H1 (cell line): ENCODE measurements at regions not wholly inside any gene's neighbourhood (a gene's known extent, or its start where the extent isn't known, plus 50 kb on each side); places are given as distances from the start of the nearest gene placed in this dataset.

ENCODE experiments used
- CTCF ChIA-PET: fragments of 300-600 bp; sonication (Branson Sonifier 250); formaldehyde crosslinking; loops from one replicate; lab custom pipeline; 2021; ENCODE audit not compliant: partially characterized antibody; lab: Charles Lee
- POLR2A ChIA-PET: fragments of 300-600 bp; sonication (Branson Sonifier 250); formaldehyde crosslinking; loops from one replicate; lab custom pipeline; 2021; ENCODE audit warnings: inconsistent platforms; ENCODE audit not compliant: partially characterized antibody; lab: Charles Lee
- DNase-seq, 2 experiments: peaks; one replicate each; pipeline versions ENCODE4 v3.0.0 to v3.0.0-alpha.2; 2010 to 2022; ENCODE audit warnings: low spot score in 2 of 2, low read depth in 1 of 2, mixed read lengths in 1 of 2
- FAIRE-seq: peaks from 2 replicates; lab custom pipeline; 2011; peaks lifted over from hg19 to GRCh38; lab: Jason Lieb, UNC
- H2AFZ ChIP-seq: 2 replicates; pipeline ENCODE4 v1.8.1; 2012; ENCODE audit warnings: low read length, inconsistent platforms
- H2AK5ac ChIP-seq: 2 replicates; pipeline ENCODE4 v1.6.1; 2013; ENCODE audit warnings: low read depth, low read length
- H2BK120ac ChIP-seq: replicated peaks from 2 replicates; pipeline ENCODE3; 2013; ENCODE audit warnings: low read depth, low read length, inconsistent platforms
- H2BK12ac ChIP-seq: 2 replicates; pipeline ENCODE4 v1.6.1; 2013; ENCODE audit warnings: low read depth, low read length
- H2BK15ac ChIP-seq: 2 replicates; pipeline ENCODE4 v1.6.1; 2013; ENCODE audit warnings: low read length
- H2BK20ac ChIP-seq: 2 replicates; pipeline ENCODE4 v1.6.1; 2013; ENCODE audit warnings: low read length
- H2BK5ac ChIP-seq: 2 replicates; pipeline ENCODE4 v1.6.1; 2013; ENCODE audit warnings: low read depth, low read length
- H3K14ac ChIP-seq: 2 replicates; pipeline ENCODE4 v1.6.1; 2013; ENCODE audit warnings: inconsistent platforms; ENCODE audit not compliant: insufficient read length
- H3K18ac ChIP-seq: 2 replicates; pipeline ENCODE4 v1.6.1; 2013; ENCODE audit warnings: low read length; ENCODE audit errors: extremely low read depth
- H3K23ac ChIP-seq: 2 replicates; pipeline ENCODE4 v1.6.1; 2013; ENCODE audit warnings: inconsistent platforms; ENCODE audit not compliant: insufficient read length
- H3K23me2 ChIP-seq: 2 replicates; pipeline ENCODE4 v1.6.1; 2013; ENCODE audit warnings: low read depth, low read length
- H3K27ac ChIP-seq: 2 replicates; pipeline ENCODE4 v1.6.1; 2011; ENCODE audit warnings: low read depth, low read length, inconsistent platforms
- H3K27me3 ChIP-seq, 4 experiments: replicated peaks in 1 of 4; 1 replicate in 1 of 4; 2 replicates in 3 of 4; pipeline versions ENCODE4 v1.6.1 to v1.8.1; 2011 to 2013; ENCODE audit warnings: low read length in 3 of 4, mild to moderate bottlenecking in 3 of 4, inconsistent platforms in 2 of 4, mixed read lengths in 2 of 4, moderate library complexity in 1 of 4; ENCODE audit not compliant: control insufficient read depth in 3 of 4, insufficient read depth in 3 of 4; ENCODE audit errors: extremely low read depth in 1 of 4
- H3K36me3 ChIP-seq, 4 experiments: 2 replicates each; pipeline versions ENCODE4 v1.6.1 to v1.8.1; 2011 to 2013; ENCODE audit warnings: mild to moderate bottlenecking in 4 of 4, low read length in 3 of 4, moderate library complexity in 2 of 4, control low read depth in 1 of 4, inconsistent platforms in 1 of 4; ENCODE audit not compliant: insufficient read depth in 4 of 4, control insufficient read depth in 2 of 4
- H3K4ac ChIP-seq: replicated peaks from 2 replicates; pipeline ENCODE3; 2013; ENCODE audit warnings: low read length, low read depth, mixed read lengths, inconsistent platforms; ENCODE audit not compliant: insufficient read length
- H3K4me1 ChIP-seq, 4 experiments: replicated peaks in 1 of 4; 1 replicate in 1 of 4; 2 replicates in 3 of 4; pipeline versions ENCODE4 v1.6.1 to v1.8.1; 2011 to 2013; ENCODE audit warnings: low read length in 3 of 4, inconsistent platforms in 2 of 4, mixed read lengths in 1 of 4; ENCODE audit not compliant: insufficient read depth in 4 of 4, control insufficient read depth in 3 of 4
- H3K4me2 ChIP-seq, 2 experiments: 2 replicates each; pipeline versions ENCODE4 v1.6.1 to v1.8.1; 2011 to 2013; ENCODE audit warnings: low read depth in 2 of 2, low read length in 2 of 2, control low read depth in 1 of 2, inconsistent platforms in 1 of 2, mild to moderate bottlenecking in 1 of 2; ENCODE audit not compliant: insufficient read depth in 1 of 2
- H3K4me3 ChIP-seq, 4 experiments: fragments of 200-600, 300-600 bp in 1 of 4; sonication (generic), shearing (Covaris generic), sonication (Bioruptor Twin) in 1 of 4; 2 replicates each; pipeline versions ENCODE4 v1.5.1 to v1.8.1; 2011 to 2016; ENCODE audit warnings: low read length in 4 of 4, low read depth in 3 of 4, control low read depth in 2 of 4, inconsistent platforms in 2 of 4, mild to moderate bottlenecking in 2 of 4, mixed read lengths in 1 of 4, moderate library complexity in 1 of 4; ENCODE audit not compliant: insufficient read depth in 2 of 4; ENCODE audit errors: extremely low read depth in 1 of 4
- H3K56ac ChIP-seq: replicated peaks from 2 replicates; pipeline ENCODE3; 2013; ENCODE audit warnings: low read depth, mild to moderate bottlenecking, mixed read lengths, low read length, inconsistent platforms; ENCODE audit not compliant: insufficient read length
- H3K79me1 ChIP-seq: 2 replicates; pipeline ENCODE4 v1.6.1; 2013; ENCODE audit warnings: low read depth, low read length, control low read depth
- H3K79me2 ChIP-seq, 2 experiments: 2 replicates each; pipeline versions ENCODE4 v1.6.1 to v1.8.1; 2012 to 2013; ENCODE audit warnings: low read length in 2 of 2, mild to moderate bottlenecking in 2 of 2, inconsistent platforms in 1 of 2; ENCODE audit not compliant: insufficient read depth in 2 of 2, control insufficient read depth in 1 of 2
- H3K9ac ChIP-seq, 4 experiments: replicated peaks in 1 of 4; 1 replicate in 1 of 4; 2 replicates in 3 of 4; pipeline versions ENCODE4 v1.6.1 to v1.8.1; 2011 to 2013; ENCODE audit warnings: low read depth in 3 of 4, low read length in 3 of 4, control low read depth in 2 of 4, mild to moderate bottlenecking in 2 of 4, moderate library complexity in 2 of 4, inconsistent platforms in 1 of 4; ENCODE audit errors: extremely low read depth in 1 of 4
- H3K9me3 ChIP-seq, 2 experiments: 2 replicates each; pipeline versions ENCODE4 v1.6.1 to v1.8.1; 2012 to 2013; ENCODE audit warnings: mild to moderate bottlenecking in 2 of 2, moderate library complexity in 2 of 2, control low read depth in 1 of 2, inconsistent platforms in 1 of 2, low read depth in 1 of 2, low read length in 1 of 2, mixed read lengths in 1 of 2; ENCODE audit not compliant: insufficient read depth in 2 of 2
- H4K20me1 ChIP-seq, 2 experiments: replicated peaks in 1 of 2; 2 replicates each; pipeline versions ENCODE3 to v1.8.1; 2011 to 2013; ENCODE audit warnings: inconsistent platforms in 2 of 2, low read length in 2 of 2, mild to moderate bottlenecking in 1 of 2; ENCODE audit not compliant: insufficient read depth in 2 of 2, control insufficient read depth in 1 of 2
- H4K5ac ChIP-seq: 2 replicates; pipeline ENCODE4 v1.6.1; 2013; ENCODE audit warnings: low read length, low read depth, mixed read lengths, inconsistent platforms; ENCODE audit not compliant: insufficient read length
- H4K8ac ChIP-seq: 2 replicates; pipeline ENCODE4 v1.8.0; 2013; ENCODE audit warnings: mild to moderate bottlenecking, moderate library complexity, low read length, inconsistent platforms; ENCODE audit not compliant: insufficient read depth; ENCODE audit errors: extremely low read depth
- H4K91ac ChIP-seq: replicated peaks from 2 replicates; pipeline ENCODE3; 2013; ENCODE audit warnings: low read length, mixed read lengths, inconsistent platforms; ENCODE audit not compliant: insufficient read length
- BRCA1 ChIP-seq: IDR thresholded peaks from 2 replicates; pipeline ENCODE4 v1.6.1; 2012; ENCODE audit warnings: low read depth, low read length, improper control_type of control experiment
- JUN ChIP-seq: IDR thresholded peaks from 2 replicates; pipeline ENCODE4 v1.6.1; 2011; ENCODE audit warnings: low read depth, mild to moderate bottlenecking, improper control_type of control experiment, low read length
- WGBS, 2 experiments: shearing (Covaris generic) in 1 of 2; methylation state at CpG; one replicate each; pipeline versions ENCODE4 v1.1.6 to v1.1.7; 2013 to 2015; ENCODE audit warnings: low lambda C conversion rate in 2 of 2, mixed read lengths in 2 of 2, inconsistent platforms in 1 of 2, low coverage in 1 of 2, missing lambda C conversion rate in 1 of 2; ENCODE audit not compliant: insufficient replicate concordance in 2 of 2, insufficient coverage in 1 of 2, insufficient read length in 1 of 2; ENCODE audit errors: extremely low coverage in 1 of 2, missing lambda C conversion rate in 1 of 2; 5-methylcytosine and 5-hydroxymethylcytosine counted together

- Histone ChIP-seq H3K4ac (no peak overlapping the region), H4K91ac (no peak overlapping the region), H2BK20ac (no peak overlapping the region), H3K9ac (no peak overlapping the region), H3K14ac (no peak overlapping the region), H3K56ac (no peak overlapping the region), H2AK5ac (no peak overlapping the region), H3K4me3 (no peak overlapping the region), H3K36me3 (no peaks in the 10 kb centered on the region), H3K79me1 (no peaks in the 10 kb centered on the region), H3K27ac (no peak overlapping the region), H2BK120ac (no peak overlapping the region), H2AFZ (no peak overlapping the region), H4K5ac (no peak overlapping the region), H3K9me3 (no peaks in the 10 kb centered on the region), H2BK5ac (no peak overlapping the region), H4K8ac (no peak overlapping the region), H3K23me2 (0 out of 2 replicates have a peak, but pooled peaks cover 1% of the 10 kb centered on the region), H3K23ac (no peak overlapping the region), H2BK12ac (no peak overlapping the region), H3K79me2 (no peaks in the 10 kb centered on the region), H3K27me3 (no peaks in the 10 kb centered on the region), H3K18ac (no peak overlapping the region), H4K20me1 (no peaks in the 10 kb centered on the region), H3K4me2 (no peak overlapping the region), H2BK15ac (no peak overlapping the region), H3K4me1 (no peaks in the 10 kb centered on the region)
- TF ChIP-seq BRCA1 (no peak), JUN (no peak)
- POLR2A ChIA-PET: no interaction called here
- 83% methylated on average over 1 of the region's 1 CpG; no CpG with 5 or more reads in 1 of the 2 experiments for WGBS, 2 experiments
- no peak for DNase-seq
- no peak for FAIRE-seq
- CTCF ChIA-PET: interaction anchor here (0.6 to 2.1 kb wide), 6 partner anchors 11 to 62 kb away, joined by 3 to 9 read pairs (median 3); no protein-coding TSS in a partner anchor
These were observed 66.2 kb upstream of the BEND6 start for GRCh38 chr6:56888687-56889086.
